ENCODE measurements at regions not wholly inside any gene's neighbourhood (a gene's known extent, or its start where the extent isn't known, plus 50 kb on each side); places are given as distances from the start of the nearest gene placed in this dataset.

GRCh38 chr17:74008196-74008595 lies 195.3 kb upstream of the RPL38 start:
- no peaks in the 10 kb centered on the region for H3K9me3 Mint-ChIP-seq
- peak; percentile 26 to 43 for DNase-seq
- H3K27ac Mint-ChIP-seq: no peak overlapping the region
- no peak overlapping the region for H3K4me3 Mint-ChIP-seq
- ATAC-seq (replicated peaks in 1 of 2): peak; percentile 41 to 49
- peaks cover 29% of the 10 kb centered on the region for H3K4me1 Mint-ChIP-seq (ENCODE audit: low read depth)
- H3K27me3 Mint-ChIP-seq (ENCODE audit: low read depth): peaks cover 7% of the 10 kb centered on the region
- H3K36me3 Mint-ChIP-seq (ENCODE audit: insufficient read depth in 2 of 2): no peaks in the 10 kb centered on the region

- no peak for DNase-seq
- H3K4me1 Mint-ChIP-seq (ENCODE audit: low read depth): peaks cover 29% of the 10 kb centered on the region
- no peak overlapping the region for H3K4me3 Mint-ChIP-seq
- no peaks in the 10 kb centered on the region for H3K9me3 Mint-ChIP-seq
- H3K36me3 Mint-ChIP-seq (ENCODE audit: insufficient read depth in 2 of 2): no peaks in the 10 kb centered on the region
- H3K27ac Mint-ChIP-seq: no peak overlapping the region
- H3K27me3 Mint-ChIP-seq (ENCODE audit: low read depth): peaks cover 14% of the 10 kb centered on the region
- ATAC-seq (replicated peaks in 1 of 2): no peak
Observed at GRCh38 chr17:74009056-74009625, 194.3 kb upstream of the RPL38 start.

GRCh38 chr17:74010903-74011302 lies 192.6 kb upstream of the RPL38 start:
- H3K9me3 Mint-ChIP-seq: no peaks in the 10 kb centered on the region
- H3K27ac Mint-ChIP-seq: no peak overlapping the region
- DNase-seq (no peak), ATAC-seq (replicated peaks in 1 of 2) (no peak)
- no peak overlapping the region for H3K4me3 Mint-ChIP-seq
- no peaks in the 10 kb centered on the region for H3K36me3 Mint-ChIP-seq (ENCODE audit: insufficient read depth in 2 of 2)
- peaks cover 15% of the 10 kb centered on the region for H3K27me3 Mint-ChIP-seq (ENCODE audit: low read depth)
- peaks cover 29% of the 10 kb centered on the region for H3K4me1 Mint-ChIP-seq (ENCODE audit: low read depth)

GRCh38 chr17:74011966-74012365 lies 191.5 kb upstream of the RPL38 start:
- H3K36me3 Mint-ChIP-seq (ENCODE audit: insufficient read depth in 2 of 2): no peaks in the 10 kb centered on the region
- no peaks in the 10 kb centered on the region for H3K9me3 Mint-ChIP-seq
- H3K27me3 Mint-ChIP-seq (ENCODE audit: low read depth): peaks cover 15% of the 10 kb centered on the region
- H3K4me1 Mint-ChIP-seq (ENCODE audit: low read depth): peaks cover 29% of the 10 kb centered on the region
- no peak overlapping the region for H3K27ac Mint-ChIP-seq
- no peak for DNase-seq
- H3K4me3 Mint-ChIP-seq: no peak overlapping the region
- ATAC-seq (replicated peaks in 1 of 2): no peak

- DNase-seq (peak; percentile 19 to 49), ATAC-seq (replicated peaks in 1 of 2) (peak; percentile 84 to 92)
- peaks cover 27% of the 10 kb centered on the region for H3K4me1 Mint-ChIP-seq (ENCODE audit: low read depth)
- H3K27ac Mint-ChIP-seq: peak overlapping the region; percentile 27
- no peak overlapping the region for H3K4me3 Mint-ChIP-seq
- no peaks in the 10 kb centered on the region for H3K9me3 Mint-ChIP-seq
- H3K27me3 Mint-ChIP-seq (ENCODE audit: low read depth): peaks cover 12% of the 10 kb centered on the region
- H3K36me3 Mint-ChIP-seq (ENCODE audit: insufficient read depth in 2 of 2): no peaks in the 10 kb centered on the region
Observed at GRCh38 chr17:74012465-74012864, 191.0 kb upstream of the RPL38 start.

- Mint-ChIP-seq H3K4me1 (ENCODE audit: low read depth) (peaks cover 17% of the 10 kb centered on the region), H3K4me3 (no peak overlapping the region), H3K36me3 (ENCODE audit: insufficient read depth in 2 of 2) (no peaks in the 10 kb centered on the region), H3K27me3 (ENCODE audit: low read depth) (peaks cover 9% of the 10 kb centered on the region), H3K9me3 (no peaks in the 10 kb centered on the region), H3K27ac (no peak overlapping the region)
- no peak for ATAC-seq (replicated peaks in 1 of 2)
- no peak for DNase-seq
Observed at GRCh38 chr17:74015316-74015715, 188.2 kb upstream of the RPL38 start.

- Mint-ChIP-seq H3K4me3 (no peak overlapping the region), H3K9me3 (no peaks in the 10 kb centered on the region), H3K27ac (no peak overlapping the region), H3K4me1 (ENCODE audit: low read depth) (peaks cover 12% of the 10 kb centered on the region), H3K27me3 (ENCODE audit: low read depth) (peaks cover 9% of the 10 kb centered on the region), H3K36me3 (ENCODE audit: insufficient read depth in 2 of 2) (no peaks in the 10 kb centered on the region)
- ATAC-seq (replicated peaks in 1 of 2): no peak
- no peak for DNase-seq
Observed at GRCh38 chr17:74015990-74016389, 187.5 kb upstream of the RPL38 start.

GRCh38 chr17:74016461-74016860 lies 187.0 kb upstream of the RPL38 start:
- DNase-seq (no peak), ATAC-seq (replicated peaks in 1 of 2) (no peak)
- H3K36me3 Mint-ChIP-seq (ENCODE audit: insufficient read depth in 2 of 2): no peaks in the 10 kb centered on the region
- H3K27me3 Mint-ChIP-seq (ENCODE audit: low read depth): peaks cover 9% of the 10 kb centered on the region
- peaks cover 10% of the 10 kb centered on the region for H3K4me1 Mint-ChIP-seq (ENCODE audit: low read depth)
- no peak overlapping the region for H3K27ac Mint-ChIP-seq
- no peaks in the 10 kb centered on the region for H3K9me3 Mint-ChIP-seq
- H3K4me3 Mint-ChIP-seq: no peak overlapping the region

- no peak overlapping the region for H3K27ac Mint-ChIP-seq
- no peak overlapping the region for H3K4me3 Mint-ChIP-seq
- peaks cover 9% of the 10 kb centered on the region for H3K27me3 Mint-ChIP-seq (ENCODE audit: low read depth)
- H3K9me3 Mint-ChIP-seq: no peaks in the 10 kb centered on the region
- DNase-seq (no peak), ATAC-seq (replicated peaks in 1 of 2) (no peak)
- H3K36me3 Mint-ChIP-seq (ENCODE audit: insufficient read depth in 2 of 2): no peaks in the 10 kb centered on the region
- peaks cover 3% of the 10 kb centered on the region for H3K4me1 Mint-ChIP-seq (ENCODE audit: low read depth)
Observed at GRCh38 chr17:74017466-74017865, 186.0 kb upstream of the RPL38 start.

GRCh38 chr17:74018115-74018514 lies 185.4 kb upstream of the RPL38 start:
- peaks cover 9% of the 10 kb centered on the region for H3K27me3 Mint-ChIP-seq (ENCODE audit: low read depth)
- no peak for ATAC-seq (replicated peaks in 1 of 2)
- H3K4me3 Mint-ChIP-seq: no peak overlapping the region
- H3K9me3 Mint-ChIP-seq: no peaks in the 10 kb centered on the region
- no peak for DNase-seq
- H3K36me3 Mint-ChIP-seq (ENCODE audit: insufficient read depth in 2 of 2): no peaks in the 10 kb centered on the region
- no peaks in the 10 kb centered on the region for H3K4me1 Mint-ChIP-seq (ENCODE audit: low read depth)
- H3K27ac Mint-ChIP-seq: no peak overlapping the region

GRCh38 chr17:74019271-74019670 lies 184.2 kb upstream of the RPL38 start:
- no peak for ATAC-seq (replicated peaks in 1 of 2)
- Mint-ChIP-seq H3K27me3 (ENCODE audit: low read depth) (peaks cover under 1% of the 10 kb centered on the region), H3K36me3 (ENCODE audit: insufficient read depth in 2 of 2) (no peaks in the 10 kb centered on the region), H3K9me3 (no peaks in the 10 kb centered on the region), H3K4me3 (no peak overlapping the region), H3K4me1 (ENCODE audit: low read depth) (no peaks in the 10 kb centered on the region), H3K27ac (no peak overlapping the region)
- no peak for DNase-seq

- H3K36me3 Mint-ChIP-seq (ENCODE audit: insufficient read depth in 2 of 2): no peaks in the 10 kb centered on the region
- DNase-seq: no peak
- no peaks in the 10 kb centered on the region for H3K9me3 Mint-ChIP-seq
- H3K4me1 Mint-ChIP-seq (ENCODE audit: low read depth): no peaks in the 10 kb centered on the region
- H3K27me3 Mint-ChIP-seq (ENCODE audit: low read depth): no peaks in the 10 kb centered on the region
- no peak overlapping the region for H3K4me3 Mint-ChIP-seq
- H3K27ac Mint-ChIP-seq: no peak overlapping the region
- ATAC-seq (replicated peaks in 1 of 2): no peak
Observed at GRCh38 chr17:74019860-74020259, 183.6 kb upstream of the RPL38 start.

GRCh38 chr17:74020522-74020921 lies 183.0 kb upstream of the RPL38 start:
- no peak for ATAC-seq (replicated peaks in 1 of 2)
- Mint-ChIP-seq H3K27me3 (ENCODE audit: low read depth) (no peaks in the 10 kb centered on the region), H3K4me3 (no peak overlapping the region), H3K36me3 (ENCODE audit: insufficient read depth in 2 of 2) (no peaks in the 10 kb centered on the region), H3K4me1 (ENCODE audit: low read depth) (no peaks in the 10 kb centered on the region), H3K27ac (no peak overlapping the region), H3K9me3 (no peaks in the 10 kb centered on the region)
- no peak for DNase-seq

- H3K36me3 Mint-ChIP-seq (ENCODE audit: insufficient read depth in 2 of 2): no peaks in the 10 kb centered on the region
- H3K27me3 Mint-ChIP-seq (ENCODE audit: low read depth): peaks cover 4% of the 10 kb centered on the region
- H3K4me3 Mint-ChIP-seq: no peak overlapping the region
- H3K9me3 Mint-ChIP-seq: no peaks in the 10 kb centered on the region
- ATAC-seq (replicated peaks in 1 of 2): no peak
- no peak for DNase-seq
- no peaks in the 10 kb centered on the region for H3K4me1 Mint-ChIP-seq (ENCODE audit: low read depth)
- no peak overlapping the region for H3K27ac Mint-ChIP-seq
Observed at GRCh38 chr17:74024871-74025531, 178.5 kb upstream of the RPL38 start.

Measured in activated T-cell treated with anti-CD3 and anti-CD28 coated beads, Interleukin-2, amount 50 U/mL, for 72 hours (primary cell).